Choroid plexus epithelial cell (primary cell): ENCODE measurements at regions not wholly inside any gene's neighbourhood (a gene's known extent, or its start where the extent isn't known, plus 50 kb on each side); places are given as distances from the start of the nearest gene placed in this dataset.

Experiments used
- DNase-seq: peaks from one replicate; pipeline ENCODE4 v3.0.0-alpha.2; 2010; ENCODE audit warnings: low read depth
- H3K4me3 ChIP-seq: 2 replicates; pipeline ENCODE4 v1.5.1; 2011; ENCODE audit warnings: low read depth, mild to moderate bottlenecking, control low read depth, low read length, moderate library complexity
- TF ChIP-seq, protein P1 (sequence below): conservative IDR thresholded peaks from 2 replicates; pipeline ENCODE4 v1.5.1; 2011; ENCODE audit warnings: low read depth, mild to moderate bottlenecking, control low read depth, inconsistent platforms, low read length, moderate library complexity

DNA sequence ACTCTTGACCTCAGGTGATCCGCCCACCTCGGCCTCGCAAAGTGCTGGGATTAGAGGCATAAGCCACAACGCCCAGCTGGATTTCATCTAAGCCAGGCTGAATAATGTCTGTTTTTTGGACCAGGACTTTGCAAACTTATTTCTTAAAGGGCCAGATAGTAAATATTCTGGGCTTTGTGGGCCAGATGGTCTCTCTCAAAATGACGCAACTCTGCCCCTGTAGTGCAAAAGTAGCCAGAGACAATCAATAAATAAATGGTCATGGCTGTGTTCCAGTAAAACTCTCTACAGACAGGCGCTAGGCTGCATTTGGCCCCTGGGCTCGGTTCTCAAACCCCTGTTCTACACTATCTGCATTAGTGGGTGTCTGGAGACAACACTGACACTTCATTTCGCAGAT is 121.9 kb upstream of the CDH13 start:
- TF ChIP-seq, protein P1, sequence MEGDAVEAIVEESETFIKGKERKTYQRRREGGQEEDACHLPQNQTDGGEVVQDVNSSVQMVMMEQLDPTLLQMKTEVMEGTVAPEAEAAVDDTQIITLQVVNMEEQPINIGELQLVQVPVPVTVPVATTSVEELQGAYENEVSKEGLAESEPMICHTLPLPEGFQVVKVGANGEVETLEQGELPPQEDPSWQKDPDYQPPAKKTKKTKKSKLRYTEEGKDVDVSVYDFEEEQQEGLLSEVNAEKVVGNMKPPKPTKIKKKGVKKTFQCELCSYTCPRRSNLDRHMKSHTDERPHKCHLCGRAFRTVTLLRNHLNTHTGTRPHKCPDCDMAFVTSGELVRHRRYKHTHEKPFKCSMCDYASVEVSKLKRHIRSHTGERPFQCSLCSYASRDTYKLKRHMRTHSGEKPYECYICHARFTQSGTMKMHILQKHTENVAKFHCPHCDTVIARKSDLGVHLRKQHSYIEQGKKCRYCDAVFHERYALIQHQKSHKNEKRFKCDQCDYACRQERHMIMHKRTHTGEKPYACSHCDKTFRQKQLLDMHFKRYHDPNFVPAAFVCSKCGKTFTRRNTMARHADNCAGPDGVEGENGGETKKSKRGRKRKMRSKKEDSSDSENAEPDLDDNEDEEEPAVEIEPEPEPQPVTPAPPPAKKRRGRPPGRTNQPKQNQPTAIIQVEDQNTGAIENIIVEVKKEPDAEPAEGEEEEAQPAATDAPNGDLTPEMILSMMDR: no peak
- no peak overlapping the region for H3K4me3 ChIP-seq
- DNase-seq: no peak

DNA sequence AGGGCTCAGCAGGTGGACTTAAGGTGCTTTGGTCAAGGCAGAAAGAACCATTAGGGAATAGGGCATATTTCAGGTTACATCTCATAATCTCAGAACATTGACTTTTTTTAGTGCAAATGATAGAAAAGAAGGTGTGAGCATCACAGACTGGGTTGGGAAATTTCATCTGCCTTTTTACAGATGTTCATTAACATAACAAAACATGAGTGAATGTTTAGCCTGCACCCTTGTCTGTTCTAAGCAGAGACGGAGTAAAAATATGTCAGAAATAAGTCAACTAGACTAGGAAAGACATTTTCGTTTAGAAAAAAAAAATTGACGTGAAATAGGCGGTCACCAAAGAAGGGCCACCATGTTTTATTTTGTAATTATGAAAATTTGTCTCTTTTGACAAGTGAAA is 127.5 kb upstream of the CDH13 start:
- no peak overlapping the region for H3K4me3 ChIP-seq
- TF ChIP-seq, protein P1: no peak
- no peak for DNase-seq

DNA sequence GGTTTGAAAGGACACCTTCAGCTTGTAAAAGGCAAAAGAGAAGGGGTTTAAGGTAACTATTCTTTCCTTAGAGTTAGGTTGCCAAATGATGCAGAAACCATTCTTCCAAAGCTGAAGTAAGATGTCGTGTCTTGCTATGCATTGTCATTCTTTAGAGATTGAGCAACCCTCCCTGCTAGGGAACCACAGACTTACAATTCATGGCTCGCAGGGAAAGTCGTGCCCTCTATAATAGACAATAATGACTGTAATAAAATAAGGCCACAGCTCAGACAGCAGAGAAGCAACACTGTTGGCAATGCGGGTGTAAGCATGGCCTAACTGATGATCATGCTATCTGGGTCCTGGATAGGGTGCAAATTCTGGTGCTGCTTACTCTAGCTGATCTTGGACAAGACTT is 129.6 kb upstream of the CDH13 start:
- TF ChIP-seq, protein P1: no peak
- no peak for DNase-seq

DNA sequence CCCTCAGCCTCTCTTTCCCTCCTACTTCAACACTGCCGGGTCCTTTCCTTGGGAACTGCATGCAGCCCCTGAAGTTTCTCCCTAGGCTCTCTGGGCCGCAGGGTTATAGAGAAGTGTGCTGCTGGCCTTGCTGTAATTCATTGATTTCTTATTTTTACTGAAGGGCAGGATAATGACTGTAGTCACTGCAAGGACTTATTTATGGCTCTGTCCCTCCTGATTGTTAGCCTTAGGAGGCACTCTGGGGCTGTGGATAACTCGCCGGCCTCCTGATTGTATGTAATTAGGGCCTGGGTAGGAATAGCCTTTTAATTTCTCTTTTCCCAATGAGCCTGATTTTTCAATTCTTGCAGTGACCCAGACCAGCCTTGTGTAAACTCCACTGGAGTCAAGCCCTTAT is 138.3 kb upstream of the CDH13 start:
- no peak overlapping the region for H3K4me3 ChIP-seq
- no peak for DNase-seq
- TF ChIP-seq, protein P1: no peak

More for the DNA sequence above, 129.6 kb upstream of the CDH13 start:
- H3K4me3 ChIP-seq: no peak overlapping the region

DNA sequence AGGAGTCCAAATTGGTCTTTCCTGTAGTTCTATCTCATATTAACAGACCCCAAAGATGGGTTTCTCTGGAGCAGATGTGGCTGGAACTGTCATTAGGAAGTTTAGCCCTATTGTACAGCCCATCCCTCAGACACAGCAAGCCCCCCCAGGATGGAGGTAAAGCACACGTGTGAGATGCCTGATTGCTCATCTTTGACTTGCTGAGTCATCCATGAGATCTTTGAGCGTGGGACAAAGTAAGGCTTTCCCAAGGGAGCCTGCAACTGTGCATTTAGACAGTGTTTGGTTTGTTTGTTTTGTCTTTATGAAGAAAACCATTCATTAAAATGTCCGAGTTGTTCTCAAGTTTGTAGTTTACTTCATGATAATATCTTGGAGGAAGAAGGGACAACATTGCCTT is 145.3 kb upstream of the CDH13 start:
- TF ChIP-seq, protein P1: no peak
- DNase-seq: peak; percentile 3
- H3K4me3 ChIP-seq: no peak overlapping the region

DNA sequence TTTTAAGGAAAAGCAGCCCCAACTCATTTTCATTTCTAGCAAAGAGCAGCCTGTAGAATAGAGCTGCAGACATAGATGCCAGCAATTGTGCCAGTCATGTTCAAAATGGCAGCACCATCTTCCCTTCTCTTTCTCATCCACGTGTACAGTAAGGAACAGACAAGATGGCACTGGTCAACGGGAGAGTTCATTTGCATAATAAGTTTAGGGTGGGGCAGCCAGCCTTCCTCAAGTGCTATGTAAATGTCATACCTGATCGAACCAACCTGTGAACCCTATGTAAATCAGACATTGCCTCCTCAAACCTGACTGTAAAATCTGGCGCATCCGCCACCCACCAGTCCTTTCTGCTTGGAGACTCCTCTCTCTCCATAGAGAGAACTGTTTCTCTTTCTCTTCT is 150.0 kb upstream of the CDH13 start:
- no peak for DNase-seq
- TF ChIP-seq, protein P1: no peak
- H3K4me3 ChIP-seq: no peak overlapping the region

DNA sequence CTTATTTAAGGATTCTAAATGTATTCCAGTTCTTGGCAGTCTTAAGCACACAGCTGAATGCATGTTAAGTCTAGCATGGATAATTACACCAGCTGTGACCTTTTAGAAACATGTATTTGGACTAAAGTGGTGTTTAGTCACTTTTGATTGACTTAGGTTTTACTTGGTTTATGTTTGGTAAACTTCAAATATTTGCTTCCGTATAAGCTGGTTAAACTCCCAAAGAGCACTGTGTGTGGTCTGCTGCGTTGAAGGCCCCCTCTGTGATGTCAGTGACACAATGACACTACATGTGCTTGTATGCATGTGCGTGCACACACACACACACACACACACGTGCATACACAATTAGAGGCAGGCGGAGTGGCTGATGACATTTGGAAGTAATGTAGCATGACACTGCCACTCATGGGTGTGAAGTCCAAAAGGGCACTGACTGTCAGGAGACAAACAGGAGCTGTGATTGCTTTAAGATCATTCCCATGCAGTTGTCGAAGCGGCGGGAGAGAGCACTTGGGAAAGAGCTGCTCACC is 156.1 kb upstream of the CDH13 start:
- DNase-seq: no peak
- H3K4me3 ChIP-seq: no peak overlapping the region
- TF ChIP-seq, protein P1: no peak
